ENCODE measurements at regions not wholly inside any gene's neighbourhood (a gene's known extent, or its start where the extent isn't known, plus 50 kb on each side); places are given as distances from the start of the nearest gene placed in this dataset.

DNA sequence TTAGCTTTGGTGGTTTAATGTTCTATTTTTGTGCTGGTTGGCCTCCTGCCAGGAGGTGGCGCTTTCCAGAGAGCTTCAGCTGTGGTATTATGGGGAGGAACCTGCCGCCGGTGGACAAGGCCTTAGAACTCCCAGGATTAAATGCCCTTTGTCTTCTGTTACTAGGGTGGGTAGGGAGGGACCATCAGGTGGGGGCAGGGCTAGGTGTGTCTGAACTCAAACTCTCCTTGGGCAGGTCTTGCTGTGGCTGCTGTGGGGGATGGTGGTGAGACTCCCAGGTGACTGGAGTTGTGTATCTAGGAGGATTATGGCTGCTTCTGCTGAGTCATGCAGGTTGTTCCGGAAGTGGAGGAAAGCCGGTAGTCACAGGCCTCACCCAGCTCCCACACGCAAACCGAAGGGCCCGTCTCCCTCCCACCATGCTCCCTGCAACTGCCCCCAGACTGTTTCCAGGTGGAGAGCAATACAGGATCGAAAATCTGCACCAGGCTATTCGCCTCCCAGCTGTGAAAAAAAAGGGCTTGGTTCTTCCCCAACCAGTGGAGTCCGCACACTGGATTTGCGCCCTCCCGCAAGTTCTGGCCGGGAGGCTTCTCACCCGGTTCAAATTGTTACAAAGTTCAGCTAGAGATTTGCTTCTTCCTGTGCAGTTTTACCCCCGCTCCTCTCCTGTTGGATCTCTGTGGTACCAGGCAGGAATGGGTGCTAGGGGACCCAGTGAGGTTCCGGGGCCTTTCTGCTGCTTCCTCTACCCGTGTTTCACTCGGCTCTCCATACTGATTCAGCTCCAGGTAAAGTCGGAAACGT lies 220.5 kb downstream of the CENPF start:
- DNase-seq = no peak

DNA sequence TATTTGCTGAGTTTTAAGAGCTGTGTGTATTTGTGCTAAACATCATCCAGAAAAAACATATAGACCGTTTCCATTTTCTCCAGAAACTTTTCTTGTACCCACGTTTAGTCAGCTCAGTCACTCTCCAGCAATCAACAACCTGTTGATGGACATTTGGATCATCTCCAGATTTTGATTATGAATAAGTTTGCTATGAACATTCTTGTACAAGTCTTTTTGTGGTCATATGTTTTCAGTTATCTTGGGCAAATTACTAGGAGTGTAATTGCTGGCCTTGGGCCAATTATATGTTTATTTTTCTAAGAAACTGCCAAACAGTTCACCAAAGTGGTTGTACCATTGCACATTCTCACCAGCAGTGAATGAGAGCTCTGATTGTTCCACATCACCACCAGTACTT lies 221.8 kb downstream of the CENPF start:
- no peak for DNase-seq

DNA sequence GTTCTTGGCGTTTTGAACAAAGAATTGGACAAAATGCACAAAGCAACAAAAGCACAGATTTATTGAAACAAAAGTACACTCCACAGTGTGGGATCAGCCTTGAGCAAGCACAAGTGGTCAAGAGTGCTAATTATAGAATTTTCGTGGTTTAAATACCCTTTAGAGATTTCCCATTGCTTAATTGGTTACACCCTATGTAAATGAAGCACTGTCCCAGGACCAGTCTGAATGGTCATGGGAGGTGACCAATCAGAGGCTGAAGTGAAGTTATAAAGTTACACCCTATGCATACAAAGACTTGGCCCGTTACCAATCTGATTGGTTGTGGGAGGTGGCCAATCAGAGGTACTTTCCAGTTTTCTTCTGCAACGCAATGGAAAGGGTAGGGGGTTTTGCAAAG lies 223.6 kb downstream of the CENPF start:
- no peak for DNase-seq

DNA sequence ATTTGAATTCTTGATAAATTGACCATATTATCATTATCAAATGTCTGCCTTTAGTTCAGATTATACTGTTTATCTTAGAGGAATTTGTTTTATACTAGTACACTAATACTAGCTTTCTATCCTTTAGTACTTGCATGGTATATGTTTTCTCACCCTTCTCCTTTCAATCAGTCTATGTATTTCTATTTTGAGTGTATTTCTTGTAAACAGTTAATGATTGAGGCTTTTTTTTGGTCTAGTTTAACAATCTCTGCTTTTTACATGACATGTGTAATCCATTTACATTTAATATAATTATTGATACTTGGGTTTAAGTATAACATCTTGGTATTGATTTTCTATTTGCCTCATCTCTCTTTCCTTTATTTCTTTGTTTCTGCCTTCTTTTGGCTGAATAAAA lies 224.9 kb downstream of the CENPF start:
- no peak for DNase-seq

DNA sequence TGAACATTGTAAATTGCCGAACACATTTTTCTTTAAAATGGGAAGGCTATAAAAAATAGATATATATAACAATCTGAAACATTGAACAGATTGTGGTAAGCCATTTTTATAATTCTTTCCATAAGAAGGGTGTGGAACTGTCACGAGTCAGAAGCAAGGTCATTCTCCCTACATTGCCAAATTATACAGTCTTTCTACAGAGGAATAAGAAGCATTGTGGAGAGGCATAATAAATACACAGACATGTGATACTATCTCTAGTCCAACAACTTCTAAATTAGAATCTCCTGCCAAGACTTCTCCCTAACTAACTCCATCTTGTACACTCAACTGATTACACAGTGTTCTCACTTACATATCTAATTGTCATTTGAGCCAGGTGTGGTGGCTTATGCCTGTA lies 227.9 kb downstream of the CENPF start:
- no peak for DNase-seq

DNA sequence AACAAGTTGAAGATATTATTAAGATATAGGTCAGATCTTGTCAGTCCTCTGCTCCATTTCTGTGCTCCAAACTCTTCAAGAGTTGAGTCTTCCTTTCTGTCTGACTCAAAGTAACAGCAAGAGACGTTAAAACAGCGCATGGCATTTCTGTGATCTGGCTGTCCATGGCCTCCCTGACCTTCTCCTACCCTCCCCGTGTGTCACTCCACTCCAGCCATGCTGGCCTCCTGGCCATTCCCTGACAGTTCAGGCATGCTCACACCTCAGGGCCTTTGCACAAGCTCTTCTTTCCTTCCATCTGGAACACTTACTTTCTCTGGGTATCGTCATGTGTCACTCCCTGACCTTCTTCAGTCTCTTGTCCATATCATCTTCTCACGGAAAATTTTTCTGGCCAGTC lies 229.0 kb downstream of the CENPF start:
- no peak for DNase-seq

DNA sequence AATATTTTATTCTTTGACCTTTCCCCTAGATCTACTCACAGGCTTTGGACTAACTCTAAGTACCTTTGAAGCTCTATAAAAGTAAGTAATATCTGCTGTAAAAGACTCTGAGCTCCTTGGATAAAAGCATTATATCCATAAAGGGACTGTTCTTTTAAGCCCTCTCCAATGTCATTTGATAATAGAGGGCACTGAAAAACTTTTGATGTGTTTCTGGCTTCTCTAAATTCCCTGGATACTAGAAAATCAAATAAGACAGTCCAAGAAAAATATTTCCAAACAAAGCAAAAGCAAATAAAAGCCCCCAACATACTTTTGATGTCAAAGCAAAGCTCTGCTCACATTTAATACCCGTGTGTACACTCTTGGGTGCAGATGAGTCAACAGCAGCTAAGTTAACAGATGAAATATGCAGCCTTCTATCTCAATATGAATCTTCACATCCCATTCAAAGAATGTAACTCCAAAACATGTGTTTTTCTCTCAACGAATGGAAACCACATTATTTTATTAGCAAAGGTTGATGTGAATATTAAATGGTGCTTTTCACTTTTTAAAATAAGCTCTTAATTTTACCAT lies 230.3 kb downstream of the CENPF start:
- DNase-seq = no peak

DNA sequence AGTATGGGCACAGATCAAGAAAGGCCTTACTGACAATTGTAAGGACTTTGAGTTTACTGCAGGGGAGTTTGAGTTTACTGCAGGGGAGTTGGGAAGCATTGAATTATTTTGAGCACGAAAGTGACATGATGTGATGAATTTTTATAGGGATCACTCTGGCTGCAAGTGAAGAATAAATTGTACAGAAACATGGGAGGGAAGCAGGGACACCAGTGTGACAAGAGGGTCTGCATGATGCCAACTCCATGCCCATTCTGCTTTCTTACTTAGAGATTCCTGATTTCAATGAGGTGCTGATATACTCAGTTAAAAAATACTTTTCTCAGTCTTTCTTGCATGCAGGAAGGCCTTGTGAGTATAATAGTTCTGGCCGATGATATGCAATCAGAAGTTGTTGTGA lies 234.4 kb downstream of the CENPF start:
- DNase-seq = no peak

DNA sequence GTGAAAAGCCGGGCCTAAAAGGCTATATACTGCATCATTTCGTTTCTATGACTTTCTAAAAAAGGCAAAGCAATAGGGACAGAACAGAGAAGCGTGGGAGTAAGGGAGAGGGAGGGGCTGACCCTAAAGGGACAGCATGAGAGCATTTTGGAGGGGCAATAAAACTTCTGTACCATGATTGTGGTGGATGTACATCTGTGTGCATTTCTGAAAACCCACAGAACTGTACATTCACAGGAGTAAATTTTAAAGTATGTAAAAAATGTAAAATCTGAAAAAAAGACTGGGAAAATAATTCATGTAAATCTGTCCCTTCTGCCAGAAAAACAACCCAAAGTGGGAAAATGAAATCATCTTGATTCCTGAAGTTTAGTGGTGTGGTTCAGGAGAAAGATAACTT lies 235.4 kb downstream of the CENPF start:
- no peak for DNase-seq

DNA sequence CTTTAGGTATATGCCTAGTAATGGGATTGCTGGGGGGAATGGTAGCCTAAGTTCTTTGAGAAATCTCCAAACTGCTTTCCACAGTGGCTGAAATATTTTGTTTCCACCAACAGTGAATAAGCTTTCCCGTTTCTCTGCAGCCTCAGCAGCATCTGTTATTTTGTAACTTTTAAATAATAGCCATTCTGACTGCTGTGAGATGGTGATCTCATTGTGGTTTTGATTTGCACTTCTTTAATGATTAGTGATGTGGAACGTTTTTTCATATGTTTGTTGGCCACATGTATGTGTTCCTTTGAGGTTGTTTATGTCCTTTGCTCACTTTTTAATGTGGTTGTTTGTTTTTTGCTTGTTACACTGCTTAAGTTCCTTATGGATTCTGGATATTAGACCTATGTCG lies 237.4 kb downstream of the CENPF start:
- DNase-seq = peak; percentile 47

DNA sequence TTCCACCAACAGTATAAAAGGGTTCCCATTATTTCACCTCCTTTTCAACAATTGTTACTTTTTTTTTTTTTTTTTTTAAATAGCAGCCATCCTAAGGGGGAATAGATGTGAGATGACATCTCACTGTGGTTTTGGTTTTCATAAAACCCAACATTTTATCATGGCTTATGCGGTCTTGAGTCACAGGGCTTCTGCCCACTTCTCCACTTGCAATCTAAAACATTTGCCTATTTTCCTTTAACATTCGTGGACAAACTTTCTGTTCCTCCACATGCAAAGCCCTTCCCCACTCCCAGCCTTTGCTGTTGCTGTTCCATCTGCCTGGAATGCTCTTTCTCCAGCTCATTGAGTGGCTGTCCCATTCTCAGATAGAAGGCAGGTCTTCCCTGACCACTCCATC lies 239.7 kb upstream of the KCNK2 start:
- no peak for DNase-seq

DNA sequence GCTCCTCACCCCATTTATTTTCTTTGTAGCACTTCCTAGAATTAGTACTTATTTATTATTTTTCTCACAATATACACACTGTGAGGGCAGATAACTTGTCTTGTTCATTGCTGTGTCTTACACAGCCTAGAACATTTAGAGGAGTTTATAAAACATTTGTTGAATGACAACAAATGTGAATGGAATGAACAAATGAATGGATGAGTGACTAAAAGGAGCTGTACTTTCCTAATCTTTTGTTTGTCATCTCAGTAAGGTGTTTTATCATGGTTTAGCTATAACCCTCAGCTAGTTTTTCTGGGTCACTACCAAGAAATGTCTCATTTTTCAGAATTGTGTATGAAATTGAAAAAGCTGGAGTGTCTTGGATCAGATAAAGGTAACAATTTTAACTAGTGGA lies 239.3 kb upstream of the KCNK2 start:
- DNase-seq = no peak

DNA sequence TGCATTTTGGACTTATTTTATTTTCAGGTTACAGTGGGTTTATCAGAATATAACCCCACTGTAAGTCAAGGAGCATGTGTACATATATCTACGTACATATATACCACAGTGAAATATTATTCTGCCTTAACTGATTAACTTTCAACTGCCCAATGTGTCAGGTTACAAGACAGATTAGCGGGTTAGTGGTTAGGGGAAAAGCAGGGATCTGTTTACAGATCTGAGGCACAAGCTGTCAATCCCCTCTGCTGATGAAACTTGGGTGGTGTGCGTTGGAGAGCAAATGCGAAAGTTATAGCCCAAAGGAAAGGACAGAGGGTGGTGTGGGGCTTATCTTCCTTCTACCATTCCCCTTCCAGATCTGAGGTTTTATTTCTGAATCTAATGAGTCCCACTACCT lies 238.2 kb upstream of the KCNK2 start:
- no peak for DNase-seq

DNA sequence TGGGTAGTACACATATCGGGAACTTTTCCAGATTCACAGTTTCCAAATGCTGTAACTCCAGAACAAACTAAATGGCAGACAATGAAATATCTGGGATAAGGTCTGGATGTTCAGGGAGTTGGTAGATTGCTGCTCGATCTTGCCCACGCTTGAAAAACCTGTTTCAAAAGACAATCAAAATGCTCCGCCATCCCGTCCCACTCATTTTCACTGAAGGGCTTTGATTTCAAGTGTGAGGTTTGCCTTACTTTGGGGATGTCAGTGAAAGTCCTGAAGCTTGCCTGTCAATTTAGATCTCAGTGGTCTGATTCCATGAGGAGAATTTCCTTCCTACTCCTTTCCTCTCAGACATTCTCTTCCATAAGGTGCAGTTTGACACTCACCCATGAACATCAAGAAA lies 236.3 kb upstream of the KCNK2 start:
- no peak for DNase-seq

DNA sequence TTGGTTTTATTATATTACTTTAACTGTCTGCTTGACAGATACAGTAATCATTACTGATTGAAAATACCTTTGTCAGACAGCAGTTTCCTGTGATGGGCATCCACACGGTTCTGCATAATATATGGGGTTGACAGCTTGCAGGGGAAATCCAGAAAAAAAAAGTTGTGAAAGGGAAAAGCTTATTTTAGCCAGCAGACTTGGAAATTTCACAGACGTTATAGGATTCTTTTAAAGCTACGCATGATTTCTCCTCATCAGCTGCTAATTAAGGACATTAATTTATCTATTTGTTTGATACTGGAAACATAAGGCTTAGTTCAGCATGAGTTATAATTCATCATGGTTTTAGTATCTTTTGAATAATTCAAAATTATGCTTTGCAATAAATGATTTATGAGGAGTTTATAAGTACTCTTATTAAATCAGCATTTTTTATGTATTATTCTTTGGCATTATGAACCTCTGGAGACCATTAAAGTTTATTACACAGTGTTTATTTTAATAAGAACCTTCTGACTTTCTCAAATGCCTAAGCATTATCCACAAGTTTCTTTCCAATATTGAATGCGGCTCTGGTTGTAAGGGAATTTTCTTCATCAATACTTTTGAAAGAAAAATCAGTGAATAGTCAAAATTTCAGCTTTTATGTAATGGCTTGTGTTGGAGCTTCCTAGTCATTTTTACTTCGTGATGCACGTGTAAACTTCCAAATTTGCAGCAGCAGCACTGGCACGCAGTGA lies 235.3 kb upstream of the KCNK2 start:
- peak; percentile 74 for DNase-seq

DNA sequence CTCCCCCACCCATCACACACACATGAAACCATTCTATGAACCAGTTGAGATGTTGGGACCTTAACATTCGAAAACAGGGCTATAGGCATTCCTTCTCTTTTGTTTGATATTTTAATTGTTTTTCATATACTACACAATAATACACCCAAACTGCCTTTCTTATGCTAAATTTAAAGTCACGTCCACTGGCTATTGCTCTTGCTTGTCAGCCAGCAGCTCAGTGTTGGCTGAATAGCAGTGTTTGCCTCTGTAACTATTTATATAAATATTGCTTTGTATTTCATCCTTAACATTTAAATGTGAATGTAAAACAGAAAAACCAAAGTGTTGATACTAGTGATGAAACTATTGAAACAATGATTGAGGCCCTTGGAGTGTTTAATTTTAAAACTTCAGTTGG lies 234.4 kb upstream of the KCNK2 start:
- no peak for DNase-seq

DNA sequence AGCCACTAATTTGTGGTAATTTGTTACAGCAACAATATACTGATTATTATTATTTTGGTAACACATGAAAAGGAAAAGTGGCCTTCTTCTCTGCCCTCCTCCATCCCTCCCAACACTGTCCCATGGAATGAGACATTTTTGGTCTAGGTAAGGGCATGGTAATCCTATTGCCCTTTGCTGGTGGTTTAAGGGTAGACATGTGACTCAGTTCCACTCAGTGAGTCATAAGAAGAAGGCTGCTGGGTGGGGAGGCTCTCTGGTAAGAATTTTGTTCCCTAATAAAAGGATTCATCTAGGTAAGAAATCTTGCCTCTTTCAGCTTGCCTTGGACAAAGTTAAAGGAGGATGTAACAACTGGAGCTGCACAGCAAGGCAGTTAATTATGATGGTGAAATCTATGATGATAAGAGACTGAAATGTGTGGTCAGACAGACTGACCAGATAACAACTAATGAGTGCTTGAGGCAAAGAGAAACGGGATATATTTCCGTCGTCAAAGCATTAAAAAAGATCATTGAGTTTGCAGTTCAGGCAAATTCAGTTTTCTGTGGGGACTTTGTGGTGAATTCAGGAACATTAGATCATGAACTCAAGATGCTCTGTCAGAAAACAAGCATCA lies 232.0 kb upstream of the KCNK2 start:
- DNase-seq = no peak

DNA sequence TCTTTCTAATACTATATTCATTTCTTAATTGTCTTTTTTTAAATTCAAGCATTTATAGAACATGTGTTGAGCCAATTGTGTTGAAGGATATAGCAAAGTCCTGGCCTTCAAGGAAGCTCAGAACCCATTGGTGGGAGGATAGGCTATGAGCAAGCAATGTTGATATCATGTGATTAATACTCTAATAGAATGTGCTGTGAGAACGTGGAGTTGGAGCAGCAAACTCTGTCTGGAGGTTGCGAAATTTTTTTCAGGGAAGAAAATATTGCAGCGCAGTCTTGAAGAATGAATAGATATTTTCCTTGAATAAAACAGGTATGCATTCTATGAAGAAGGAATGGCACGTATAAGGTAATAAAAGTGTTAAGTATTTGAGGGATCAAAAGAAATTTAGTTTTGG lies 229.2 kb upstream of the KCNK2 start:
- DNase-seq = no peak

DNA sequence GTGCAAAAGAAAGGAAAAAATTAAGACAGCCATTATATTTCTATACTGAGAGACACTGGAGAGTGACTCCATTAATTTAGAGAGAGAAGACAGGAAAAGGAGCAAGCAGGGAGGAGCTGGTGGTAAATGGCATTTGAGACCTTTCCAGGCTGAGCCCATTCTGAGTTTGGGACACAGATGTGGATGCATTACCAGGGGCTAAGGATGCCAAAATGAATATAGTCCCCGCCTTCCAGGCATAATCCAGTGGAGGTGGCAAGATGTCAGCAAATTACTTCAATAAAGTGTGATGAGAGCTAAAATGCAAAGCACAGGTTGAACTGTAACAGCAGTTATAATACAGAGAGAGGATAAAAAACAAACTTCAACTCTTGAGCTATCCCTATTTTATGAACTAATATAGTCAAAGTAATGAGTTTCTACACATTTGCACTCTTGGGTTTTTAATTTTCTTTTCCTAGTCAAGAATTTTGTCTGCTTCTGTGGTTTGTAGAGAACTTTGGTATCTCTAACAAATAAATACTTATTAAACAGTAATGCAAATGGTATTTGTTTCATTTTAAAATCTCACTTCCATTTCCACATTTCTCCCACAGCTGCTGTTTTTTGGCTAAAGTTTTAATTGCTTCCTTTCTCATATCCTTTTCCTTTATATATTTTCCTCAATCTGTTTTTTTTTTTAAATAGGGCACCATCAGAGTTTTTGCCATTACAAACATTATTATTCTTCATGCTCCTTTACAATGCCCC lies 228.2 kb upstream of the KCNK2 start:
- peak; percentile 5 for DNase-seq

DNA sequence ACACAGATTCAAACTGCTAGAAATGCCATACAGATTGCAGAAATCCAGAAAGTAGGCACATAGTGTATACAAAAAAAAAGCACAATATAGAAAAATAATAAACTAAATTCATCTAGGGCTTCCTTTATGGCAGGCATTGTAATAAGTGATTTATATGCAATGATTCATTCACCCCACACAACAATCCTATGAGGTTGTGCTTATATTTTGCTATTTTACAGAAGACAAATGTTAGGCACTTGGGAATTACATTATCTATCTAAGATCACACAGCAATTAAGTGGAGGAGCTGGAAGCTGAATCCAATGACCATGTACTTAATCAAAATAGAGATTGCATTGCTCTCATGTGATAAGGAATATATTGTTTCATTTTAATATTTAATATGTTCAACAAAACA lies 225.7 kb upstream of the KCNK2 start:
- DNase-seq = no peak

DNA sequence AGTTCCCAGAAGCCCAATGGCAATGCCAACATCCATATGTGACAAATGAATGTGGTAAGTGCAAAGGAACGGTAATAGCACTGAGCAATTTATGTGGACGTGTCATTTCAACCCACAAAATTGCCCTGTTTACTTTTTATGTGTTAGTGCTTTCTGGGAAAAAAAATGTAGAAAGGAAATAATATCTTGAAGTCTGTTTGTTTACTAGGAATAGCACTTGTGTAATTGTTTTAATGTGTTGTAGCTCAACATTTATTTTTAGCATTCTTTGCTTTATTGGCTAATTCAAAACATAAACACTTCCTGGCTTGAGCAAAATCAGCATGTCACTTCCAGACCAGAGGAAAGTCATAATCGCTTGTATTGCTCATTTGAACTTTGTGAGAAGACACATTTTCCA lies 224.8 kb upstream of the KCNK2 start:
- peak; percentile 77 for DNase-seq

DNA sequence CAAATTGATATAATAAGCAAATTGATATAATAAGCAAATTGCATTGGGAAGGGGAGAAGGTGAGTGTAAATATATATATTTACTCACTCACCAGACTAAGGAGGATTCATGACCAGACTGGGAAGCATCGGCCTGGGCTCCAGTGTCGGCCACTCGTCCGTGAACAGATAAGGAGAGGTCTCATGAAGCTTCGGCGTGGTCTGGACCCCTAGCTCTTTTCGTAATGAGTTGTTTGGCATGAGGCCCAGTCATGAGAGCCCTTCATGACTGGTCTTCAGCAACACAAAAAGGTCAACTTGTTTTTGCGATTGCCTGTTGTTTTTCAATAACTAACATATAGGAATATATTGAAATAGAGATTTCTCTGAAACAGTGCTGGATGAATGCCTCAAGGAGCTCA lies 222.9 kb upstream of the KCNK2 start:
- DNase-seq = no peak

DNA sequence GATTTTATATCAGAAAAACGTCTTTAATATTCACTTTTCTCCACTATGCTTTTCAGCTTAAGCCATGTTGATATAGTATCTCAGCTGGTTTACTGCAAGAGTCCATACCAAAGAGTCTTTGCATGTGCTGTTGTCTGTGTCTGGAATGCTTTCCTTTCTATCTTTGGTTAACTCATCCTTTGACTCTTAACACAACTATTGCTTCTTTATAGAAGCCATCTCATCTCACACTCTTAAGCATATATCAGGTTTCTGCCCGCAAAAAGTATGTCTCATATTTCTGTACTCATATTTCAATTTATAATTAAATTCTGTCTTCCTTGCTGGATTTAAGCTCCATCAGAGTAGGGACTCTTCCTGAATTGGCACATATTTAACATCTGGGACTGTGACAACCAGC lies 220.9 kb upstream of the KCNK2 start:
- no peak for DNase-seq

All from skin of body (tissue), 1 donor.